ENCODE measurements at regions not wholly inside any gene's neighbourhood (a gene's known extent, or its start where the extent isn't known, plus 50 kb on each side); places are given as distances from the start of the nearest gene placed in this dataset.
A peak's percentile ranks its signal among the peaks of the same experiment; 100 is the strongest.

DNA sequence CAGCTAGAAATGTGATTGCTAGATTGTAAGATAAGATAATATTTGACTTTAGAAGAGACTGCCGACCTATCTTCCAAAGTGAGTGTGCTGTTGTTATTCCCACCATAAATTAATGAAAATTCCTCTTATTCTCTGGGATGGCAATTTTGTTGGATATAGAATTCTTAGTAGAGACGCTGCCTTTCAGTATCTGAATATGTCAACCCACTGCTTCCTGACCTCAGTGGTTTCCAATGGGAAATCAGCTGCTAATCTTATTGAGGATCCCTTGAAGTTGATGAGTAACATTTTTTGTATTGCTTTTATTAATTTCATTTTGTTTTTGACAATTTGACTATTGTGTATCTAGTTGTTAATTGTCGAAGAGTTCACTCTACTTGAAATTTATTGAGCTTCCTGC, 313.0 kb downstream of the BMP2 start:
- DNase-seq (ENCODE audit: low read depth), result no peak

DNA sequence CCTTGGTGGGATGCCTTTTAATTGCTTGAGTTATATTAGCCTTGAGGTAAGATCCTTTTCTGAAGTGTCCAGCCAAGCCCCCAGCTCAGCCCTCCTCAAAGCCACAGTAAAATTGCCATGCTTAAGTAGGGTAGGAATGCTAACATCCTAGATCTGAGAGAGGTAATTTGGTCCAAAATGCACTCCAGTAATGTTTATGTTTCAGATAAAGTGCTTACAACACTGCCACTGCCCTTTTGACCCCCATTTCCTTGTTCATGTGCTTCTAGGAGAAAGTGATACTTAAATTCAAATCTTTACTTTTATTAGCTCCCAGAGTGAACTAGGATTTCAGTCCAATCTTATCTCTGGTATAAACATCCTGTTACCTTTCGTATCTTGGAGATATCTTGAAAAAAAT, 318.0 kb downstream of the BMP2 start:
- no peak for DNase-seq (ENCODE audit: low read depth)

DNA sequence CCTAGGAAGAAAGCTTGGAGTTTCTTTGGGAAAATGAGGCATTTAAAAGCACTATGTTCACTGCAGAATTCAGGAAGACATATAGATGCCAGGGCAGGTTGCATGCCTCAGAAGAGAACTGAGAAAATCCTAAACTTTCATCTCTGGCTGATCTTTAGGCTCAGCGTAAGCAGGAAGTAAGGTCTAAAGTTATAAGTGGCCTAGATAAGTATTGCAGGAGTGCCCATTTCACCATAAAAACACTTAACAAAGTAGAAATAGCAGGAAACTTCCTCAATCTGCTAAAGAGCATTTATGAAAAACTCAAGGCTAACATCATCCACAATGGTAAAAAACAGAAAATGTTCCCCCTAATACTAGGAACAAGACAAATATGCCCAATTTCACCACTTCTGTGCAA, 320.3 kb downstream of the BMP2 start:
- no peak for DNase-seq (ENCODE audit: low read depth)

DNA sequence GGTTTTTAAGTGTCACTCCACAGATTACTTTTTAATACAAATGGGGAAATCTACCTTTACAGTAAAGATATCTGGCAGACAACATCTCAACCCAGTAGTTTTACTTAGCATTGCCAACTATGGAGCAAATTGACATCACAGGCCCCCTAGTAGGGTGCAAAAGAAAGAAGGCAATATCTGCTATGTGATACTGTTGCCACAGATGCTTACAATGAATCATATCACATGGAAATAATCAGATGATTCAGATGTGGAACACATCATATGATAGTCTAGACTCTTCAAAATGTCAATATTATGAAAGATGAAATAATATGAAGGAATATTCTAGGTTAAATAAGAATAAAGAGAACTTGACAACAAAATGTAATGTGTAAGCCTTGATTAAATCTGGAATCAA, 322.5 kb downstream of the BMP2 start:
- DNase-seq (ENCODE audit: low read depth), result peak; percentile 66

DNA sequence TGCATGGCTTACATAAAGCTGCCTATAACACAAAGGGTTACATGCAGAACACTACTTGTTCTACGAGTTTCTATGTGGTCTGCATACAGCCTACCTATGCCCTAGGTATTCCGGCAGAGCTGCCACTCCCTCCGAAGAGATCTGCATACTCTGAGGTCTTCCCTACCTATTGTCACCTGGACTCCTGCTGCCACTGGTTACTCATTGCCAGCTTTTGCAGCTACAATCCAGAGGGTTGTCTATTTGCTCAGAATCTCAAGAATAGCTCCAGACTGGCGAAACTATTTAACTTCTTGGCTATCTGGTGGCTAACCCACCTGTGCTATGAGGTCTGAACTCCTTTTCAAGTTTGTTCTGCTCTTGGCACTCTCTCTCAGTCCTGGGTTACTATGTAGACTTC, 323.3 kb downstream of the BMP2 start:
- no peak for DNase-seq (ENCODE audit: low read depth)

DNA sequence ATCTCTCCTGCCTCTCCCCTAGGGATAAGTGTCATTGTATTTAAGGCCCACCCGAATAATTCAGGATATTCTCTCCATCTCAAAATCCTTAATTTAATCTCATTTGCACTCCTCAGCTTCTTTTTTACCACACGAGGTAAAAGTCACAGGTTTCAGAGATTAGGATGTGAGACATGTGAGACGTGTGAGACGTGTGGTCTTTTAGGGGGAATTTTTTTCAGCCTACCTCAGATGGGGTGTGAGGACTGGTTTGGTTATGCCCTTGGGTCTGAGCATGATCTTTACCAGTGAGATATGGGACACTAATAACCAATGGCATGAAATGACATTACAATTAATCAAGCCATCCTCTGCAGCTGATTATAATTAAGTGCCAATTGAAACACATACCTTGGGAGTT, 324.2 kb downstream of the BMP2 start:
- DNase-seq (ENCODE audit: low read depth), result no peak

DNA sequence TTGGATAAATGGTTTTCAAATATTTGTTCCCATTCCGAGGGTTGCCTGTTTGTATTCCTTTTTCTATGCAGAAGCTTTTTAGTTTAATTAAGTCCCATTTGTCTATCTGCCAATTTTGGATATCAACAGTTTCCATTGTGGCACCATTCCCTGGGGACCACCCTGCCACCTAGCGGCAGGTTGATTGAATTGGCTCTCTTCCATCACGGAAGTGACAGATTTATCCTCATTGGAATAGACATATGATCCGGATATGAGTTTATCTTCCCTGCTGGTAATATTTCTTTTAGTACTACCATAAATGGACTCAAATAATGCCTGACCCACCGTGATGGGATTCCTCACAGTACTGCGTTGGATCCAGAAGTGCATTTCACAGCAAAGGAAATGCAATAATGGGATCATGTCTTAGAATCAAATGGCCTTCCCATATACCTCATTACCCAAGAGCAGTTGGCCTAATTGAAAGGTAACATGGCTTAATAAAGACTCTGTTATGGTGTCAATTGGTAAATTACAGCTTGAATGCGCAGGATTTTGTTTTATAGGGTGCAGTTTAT, 327.0 kb downstream of the BMP2 start:
- DNase-seq (ENCODE audit: low read depth), result no peak

DNA sequence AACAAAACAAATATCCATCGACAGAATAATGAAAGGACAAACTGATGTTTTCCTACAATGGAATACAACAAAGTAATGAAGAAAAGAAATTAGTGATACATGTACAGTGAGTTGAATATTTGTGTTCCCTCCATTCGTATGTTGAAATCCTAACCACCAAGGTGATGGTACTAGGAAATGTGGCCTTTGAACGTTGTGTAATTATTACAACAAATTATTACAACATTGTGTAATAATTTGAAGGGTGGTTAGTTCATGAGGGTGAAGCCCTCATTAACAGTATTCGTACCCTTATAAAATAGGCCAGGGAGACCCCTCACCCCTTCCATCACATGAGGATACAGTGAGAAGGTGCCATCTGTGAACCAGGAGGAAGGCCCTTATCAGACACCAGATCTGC, 339.4 kb downstream of the BMP2 start:
- DNase-seq (ENCODE audit: low read depth), result no peak

DNA sequence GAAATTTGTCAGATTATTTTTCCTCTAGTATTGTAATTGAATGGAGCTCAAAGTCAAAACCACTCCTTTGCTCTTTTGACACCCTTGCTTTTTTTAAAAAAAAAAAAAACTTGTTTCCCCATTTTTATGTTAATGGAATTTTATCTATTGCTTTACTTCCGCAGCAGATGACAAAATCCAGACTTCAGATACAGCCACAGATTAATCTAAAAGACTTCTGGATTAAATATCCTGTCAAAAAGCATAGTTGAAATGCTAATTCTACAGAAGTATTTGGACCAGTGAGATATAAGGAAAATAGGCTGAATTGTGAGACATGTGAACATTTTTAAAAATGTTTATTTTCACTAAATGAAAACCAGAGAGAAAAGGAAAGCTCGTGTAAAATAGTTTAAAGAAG, 341.4 kb downstream of the BMP2 start:
- no peak for DNase-seq (ENCODE audit: low read depth)

DNA sequence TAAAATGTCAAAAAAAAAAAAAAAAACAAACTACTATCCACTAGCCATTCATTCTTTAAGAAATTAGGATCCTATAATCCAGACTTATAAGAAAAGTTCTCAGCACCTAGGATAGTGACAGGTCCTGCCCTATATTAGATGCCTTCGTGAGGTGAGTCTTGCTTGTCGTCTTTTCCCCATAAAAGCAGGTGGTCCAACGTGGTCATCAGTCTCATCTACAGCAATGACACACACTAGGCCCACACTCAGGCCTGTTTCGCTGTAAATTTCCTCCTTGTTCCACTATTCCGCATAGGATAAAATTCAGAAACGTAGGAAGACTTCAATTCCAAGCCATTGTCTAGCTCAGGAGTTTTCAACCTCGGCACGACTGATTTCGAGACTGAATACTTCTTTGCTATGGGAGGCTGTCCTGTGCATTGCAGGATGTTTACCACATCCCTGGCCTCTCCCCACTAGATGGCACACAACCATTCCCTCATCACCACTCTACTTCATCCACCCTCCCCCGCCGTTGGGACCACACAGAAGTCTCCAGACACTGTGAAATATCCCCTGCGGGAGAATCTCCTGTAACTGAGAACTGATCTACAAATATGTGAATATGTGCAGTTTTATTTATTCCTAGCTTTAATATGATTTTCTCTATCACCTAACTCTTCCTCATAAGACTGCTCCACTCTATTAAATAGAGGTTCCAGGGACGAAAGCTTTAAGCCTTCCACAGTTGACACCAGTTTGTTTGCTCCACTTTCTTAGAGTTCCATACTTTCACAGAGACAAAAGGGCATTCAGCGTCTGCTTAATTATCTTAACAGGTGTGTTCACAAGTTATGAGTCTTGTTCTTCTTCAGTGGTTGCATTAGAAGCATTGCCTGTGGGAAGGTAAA, 346.3 kb downstream of the BMP2 start:
- peak; percentile 14 for DNase-seq (ENCODE audit: low read depth)

DNA sequence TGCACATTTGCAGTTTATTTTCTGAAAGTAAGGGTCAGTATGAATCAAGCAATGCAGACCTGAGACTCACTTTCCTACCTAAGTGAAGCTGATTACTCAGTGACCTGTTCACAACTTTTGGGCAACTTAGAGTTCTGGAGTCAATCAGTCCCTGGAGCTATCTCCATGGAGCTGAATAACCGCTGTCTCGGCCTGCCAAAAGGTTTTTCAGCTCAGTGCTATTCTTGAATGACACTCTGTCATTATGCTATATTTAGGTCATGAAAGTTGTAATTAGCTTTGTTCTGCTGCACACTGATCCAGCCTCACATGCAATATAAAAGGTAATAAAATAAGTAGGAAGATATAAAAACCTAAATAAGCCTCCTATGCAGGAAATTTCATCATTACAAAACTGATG, 356.0 kb downstream of the BMP2 start:
- no peak for DNase-seq (ENCODE audit: low read depth)

DNA sequence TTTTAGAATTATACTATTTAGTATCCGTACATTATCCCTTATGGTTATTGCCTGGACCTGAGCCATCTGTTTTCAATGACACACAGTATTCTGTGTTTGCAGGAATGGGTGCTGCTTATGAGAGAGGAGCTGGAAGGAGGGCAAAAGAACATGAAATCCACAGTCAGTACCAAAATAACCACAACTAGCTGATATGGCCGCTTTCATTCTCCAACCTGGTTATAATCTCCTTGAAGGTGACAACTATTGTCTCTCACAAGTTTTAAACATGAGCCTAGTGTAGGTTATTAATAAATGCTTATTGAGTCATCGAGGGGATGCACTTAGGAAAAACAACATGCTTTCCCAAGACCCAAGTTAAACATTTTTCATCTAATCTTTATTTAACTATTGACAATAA, 356.6 kb downstream of the BMP2 start:
- no peak for DNase-seq (ENCODE audit: low read depth)

DNA sequence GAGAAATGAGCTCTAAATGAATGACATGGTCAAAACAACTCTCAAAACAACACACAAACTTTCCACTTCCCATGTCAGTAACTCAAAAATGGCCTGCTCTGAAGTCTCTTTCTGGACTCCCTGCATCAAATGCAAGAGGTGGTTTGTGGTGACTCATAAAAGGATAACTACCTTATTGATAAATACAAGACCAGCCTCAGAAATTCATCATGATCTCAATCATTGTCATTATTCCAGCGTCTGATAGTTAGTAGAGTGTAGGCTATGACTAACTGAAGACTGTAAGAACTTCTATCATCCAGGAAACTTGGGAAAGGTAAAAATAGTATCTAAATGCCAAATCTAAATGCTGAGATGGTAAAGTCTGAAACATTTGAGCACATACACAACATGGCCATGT, 369.4 kb downstream of the BMP2 start:
- no peak for DNase-seq (ENCODE audit: low read depth)

DNA sequence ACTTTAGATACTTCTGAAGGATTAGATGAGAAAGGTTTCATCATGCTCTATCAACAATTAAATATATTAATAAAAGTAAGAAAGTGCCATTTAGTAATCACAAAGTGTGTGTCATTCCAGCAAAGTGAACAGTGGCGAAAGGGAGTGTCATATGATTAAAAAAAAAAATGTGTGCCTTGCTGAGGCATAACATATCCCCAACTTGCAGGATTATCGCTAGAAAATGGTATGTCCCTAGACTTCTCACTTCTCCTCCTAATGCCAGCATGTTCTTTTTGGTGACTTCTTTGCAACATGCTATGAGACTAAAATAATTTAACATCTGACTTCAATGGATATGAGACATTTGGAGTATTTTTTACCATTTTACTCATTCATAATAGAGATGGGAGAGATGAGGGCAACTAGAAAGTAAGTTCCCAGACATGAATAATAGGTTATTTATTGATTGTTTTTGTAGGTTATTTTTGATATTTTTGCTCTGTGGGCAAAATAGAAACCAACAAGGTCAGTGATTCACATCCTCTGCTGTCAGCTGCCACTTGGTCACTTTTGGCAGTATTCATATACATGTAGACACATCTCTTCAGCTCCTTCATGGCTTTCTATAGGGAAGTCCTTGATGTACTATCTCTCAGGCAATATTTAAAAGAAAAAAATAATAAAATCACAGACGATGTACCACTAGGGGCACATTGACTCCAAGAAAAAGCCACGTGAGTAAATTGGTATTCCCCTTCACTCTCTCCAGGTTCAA, 370.1 kb downstream of the BMP2 start:
- DNase-seq (ENCODE audit: low read depth), result no peak

DNA sequence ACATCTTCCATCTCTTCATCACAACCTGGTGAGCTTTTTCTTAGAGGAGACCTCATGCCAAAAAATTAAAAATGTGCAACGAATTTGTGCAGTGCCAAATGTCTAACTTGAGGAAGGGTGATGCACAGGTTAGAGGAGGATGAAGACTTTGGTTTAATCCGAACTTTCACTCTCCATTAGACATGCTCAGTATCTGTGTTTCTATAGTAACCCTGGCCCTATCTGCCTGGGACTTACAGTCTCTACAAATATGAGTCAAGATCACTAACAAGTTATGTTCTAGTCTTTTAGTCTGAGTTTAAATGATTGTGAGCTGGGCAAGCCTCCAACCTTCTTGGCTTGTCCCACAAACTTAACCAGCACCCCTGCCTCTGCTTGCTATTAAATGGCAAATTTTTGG, 377.0 kb downstream of the BMP2 start:
- no peak for DNase-seq (ENCODE audit: low read depth)

DNA sequence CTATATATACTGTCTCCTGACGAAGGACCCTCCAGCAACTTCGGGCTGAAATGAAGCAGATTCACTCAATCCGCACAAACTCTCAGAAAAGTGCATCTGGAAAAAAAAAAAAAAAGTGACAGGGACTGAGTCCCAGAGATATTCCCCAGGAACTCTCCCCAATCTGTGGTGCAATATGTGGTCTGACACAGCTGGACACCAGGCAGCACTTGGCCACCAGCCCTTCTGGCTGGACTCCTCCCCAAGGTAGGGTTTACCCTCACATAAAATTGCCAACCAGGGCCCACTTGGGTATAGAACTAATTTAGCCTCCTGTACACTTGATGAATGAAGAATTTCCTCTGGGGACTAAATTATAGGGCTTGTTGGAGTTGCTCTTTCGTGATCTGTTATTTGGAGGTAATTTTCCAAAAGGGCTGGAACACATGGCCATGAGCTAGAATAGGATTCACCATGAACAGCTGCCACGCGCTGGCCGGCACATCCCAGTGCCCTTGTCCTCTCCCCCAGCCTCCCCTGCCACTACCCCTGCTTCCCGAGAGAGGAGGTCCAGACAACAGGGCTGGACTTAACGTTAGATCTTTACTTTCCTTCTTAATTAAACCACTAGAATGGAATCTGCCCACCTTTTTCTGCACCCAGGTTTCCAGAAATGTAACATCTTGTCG, 379.2 kb downstream of the BMP2 start:
- no peak for DNase-seq (ENCODE audit: low read depth)

DNA sequence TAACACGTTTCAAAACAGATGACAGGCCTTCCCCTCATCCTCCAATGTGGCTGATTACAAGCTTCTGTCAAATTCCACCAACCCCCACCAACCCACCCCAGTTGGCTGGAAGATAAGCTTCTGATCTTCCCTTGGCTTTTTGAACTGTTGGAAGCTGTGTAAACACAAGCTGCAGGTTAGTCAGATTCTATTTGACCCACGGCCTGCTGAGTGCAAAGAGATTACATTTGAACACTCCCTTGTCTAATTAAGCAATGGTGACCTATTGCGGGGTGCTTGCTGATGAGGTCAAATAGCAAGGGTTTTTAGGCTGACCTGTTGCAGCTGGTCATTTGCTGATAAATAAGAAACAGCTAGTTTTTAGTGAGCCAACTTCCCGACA, 379.7 kb downstream of the BMP2 start:
- no peak for DNase-seq (ENCODE audit: low read depth)

DNA sequence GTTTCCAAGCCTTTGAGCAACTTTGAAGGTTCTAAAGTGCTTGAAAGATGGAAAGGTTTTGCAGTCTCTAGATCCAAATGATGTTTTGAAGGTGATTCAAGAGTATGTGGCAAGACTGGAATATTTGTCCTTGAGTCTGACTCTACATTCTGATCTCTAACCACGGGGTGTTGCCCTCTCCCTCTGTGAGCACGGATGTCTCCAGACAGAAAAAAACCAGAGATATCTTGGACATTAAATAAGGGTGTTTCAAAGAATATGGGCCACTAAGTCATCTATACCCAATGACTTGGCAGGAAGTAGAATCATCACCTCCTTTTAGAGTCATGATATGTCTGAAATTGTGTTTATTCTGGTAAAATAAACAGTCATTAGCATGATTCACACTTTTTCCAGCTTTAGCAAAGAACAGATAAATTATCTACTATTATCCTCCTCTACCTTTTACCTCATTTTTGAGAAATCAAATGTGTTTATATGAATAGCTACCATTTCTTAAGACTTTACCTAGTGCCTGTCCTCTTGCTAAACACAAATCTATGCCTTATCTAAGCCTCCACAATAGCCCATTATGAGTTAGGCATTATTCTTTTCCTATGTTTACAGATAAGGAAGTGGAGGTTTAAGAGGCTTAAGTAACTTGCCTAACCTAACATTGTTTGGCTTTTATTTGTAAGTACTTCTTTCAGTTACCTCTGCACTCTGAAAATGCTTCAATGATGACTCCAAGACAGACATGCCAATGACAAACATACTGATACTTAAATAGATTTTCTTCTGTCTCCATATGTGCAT, 384.4 kb downstream of the BMP2 start:
- peak; percentile 3 for DNase-seq (ENCODE audit: low read depth)

DNA sequence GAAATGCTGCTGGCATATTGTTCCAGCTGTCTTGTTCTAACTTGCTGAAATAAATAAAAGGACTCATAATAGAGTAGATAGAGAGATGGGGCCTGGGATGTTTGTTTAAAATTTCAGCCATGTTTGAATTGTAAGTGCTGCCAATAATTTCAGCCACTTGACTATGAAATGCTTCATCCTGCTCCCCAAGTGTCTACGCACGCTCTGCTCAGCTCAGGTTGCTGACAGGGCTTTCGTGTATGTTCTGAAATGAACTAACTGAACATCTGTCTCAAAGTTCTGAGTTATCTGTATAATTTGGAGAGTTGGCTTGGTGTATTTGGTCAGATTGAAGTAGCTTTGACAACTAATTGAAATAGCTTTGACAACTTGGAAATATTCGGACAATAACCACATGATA, 387.8 kb downstream of the BMP2 start:
- no peak for DNase-seq (ENCODE audit: low read depth)

DNA sequence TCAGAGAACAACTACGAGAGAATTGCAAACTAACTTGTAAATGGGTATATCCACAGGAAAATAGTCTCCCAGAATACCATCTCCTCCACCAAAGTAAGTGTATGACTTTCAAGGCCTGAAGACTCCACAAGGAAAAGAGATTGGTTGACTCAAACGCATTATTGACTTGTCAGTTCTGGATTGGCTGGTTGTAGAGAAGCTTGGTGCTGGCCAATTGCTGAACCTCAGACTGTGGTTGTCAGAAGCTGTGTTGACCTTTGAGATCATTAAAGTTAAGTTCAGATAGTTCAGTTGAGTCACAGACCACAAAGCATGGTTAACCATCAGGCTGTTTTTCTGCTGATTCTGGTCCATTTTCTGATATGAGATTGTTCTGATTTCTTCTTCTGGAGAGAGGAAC, 388.3 kb downstream of the BMP2 start:
- no peak for DNase-seq (ENCODE audit: low read depth)

DNA sequence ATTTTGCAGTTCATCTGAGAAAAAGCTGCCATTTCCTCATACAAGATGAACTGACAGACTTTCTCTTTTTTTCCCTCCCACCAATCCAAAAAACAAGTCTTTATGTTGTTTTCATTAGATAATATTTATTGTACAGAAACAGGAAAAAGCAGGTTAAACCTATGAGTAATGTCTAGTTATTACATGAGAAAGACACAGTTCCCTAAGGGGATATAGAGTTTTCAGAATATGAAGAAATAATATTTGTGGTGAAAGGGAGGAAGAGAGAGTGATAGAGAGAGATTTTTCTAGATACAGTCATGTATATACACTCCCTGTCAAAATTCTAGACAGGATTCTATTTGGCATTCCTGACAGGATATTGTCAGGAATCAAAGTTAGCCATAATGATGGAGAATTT, 392.4 kb downstream of the BMP2 start:
- DNase-seq (ENCODE audit: low read depth), result peak; percentile 24

DNA sequence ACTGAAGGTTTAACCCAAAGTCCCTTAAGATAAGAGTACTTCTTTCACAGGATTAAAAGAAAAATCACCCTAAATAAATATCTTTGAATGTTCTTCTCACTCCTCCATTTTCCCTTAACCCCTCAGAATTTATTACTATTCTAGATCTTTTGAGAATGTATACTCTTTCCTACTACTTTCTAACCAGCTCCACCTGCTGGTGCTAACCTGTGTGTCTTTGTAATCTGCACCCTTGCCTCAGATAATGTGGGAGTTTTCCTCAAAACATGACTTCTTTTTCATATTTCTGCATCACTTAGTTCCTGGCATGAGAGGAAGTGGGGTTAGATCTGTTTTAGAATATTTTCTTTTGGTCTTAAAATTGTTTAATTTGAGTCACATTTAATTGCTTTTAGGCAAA, 394.2 kb downstream of the BMP2 start:
- no peak for DNase-seq (ENCODE audit: low read depth)
